ENCODE measurements at regions not wholly inside any gene's neighbourhood (a gene's known extent, or its start where the extent isn't known, plus 50 kb on each side); places are given as distances from the start of the nearest gene placed in this dataset.

DNA sequence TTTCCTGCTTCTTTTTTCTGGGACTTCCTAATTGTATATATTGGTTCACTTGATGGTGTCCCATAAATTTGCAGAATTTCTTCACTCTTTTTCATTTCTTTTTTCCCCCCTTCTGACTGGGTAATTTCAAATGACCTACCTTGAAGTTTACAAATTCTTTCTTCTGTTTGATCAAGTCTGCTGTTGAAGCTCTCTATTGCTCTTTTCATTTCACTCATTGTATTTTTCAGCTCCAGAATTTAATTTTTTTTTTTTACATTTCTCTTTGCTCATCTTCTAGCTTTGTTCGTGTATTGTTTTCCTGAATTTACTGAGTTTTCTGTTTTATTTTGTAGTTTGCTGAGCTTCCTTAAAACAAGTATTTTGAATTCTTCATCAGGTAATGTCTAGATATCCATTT, 61.7 kb upstream of the SRD5A3 start:
- Mint-ChIP-seq H3K36me3 (ENCODE audit: low read depth) (peaks cover 5% of the 10 kb centered on the region), H3K27me3 (ENCODE audit: low read depth) (peaks cover 7% of the 10 kb centered on the region), H3K4me3 (no peak overlapping the region), H3K4me1 (no peaks in the 10 kb centered on the region), H3K9me3 (peaks cover 28% of the 10 kb centered on the region), H3K27ac (ENCODE audit: unreplicated experiment) (no peak overlapping the region)
- no peak for DNase-seq (ENCODE audit: low read depth, low spot score)
- TF ChIP-seq, protein P1, sequence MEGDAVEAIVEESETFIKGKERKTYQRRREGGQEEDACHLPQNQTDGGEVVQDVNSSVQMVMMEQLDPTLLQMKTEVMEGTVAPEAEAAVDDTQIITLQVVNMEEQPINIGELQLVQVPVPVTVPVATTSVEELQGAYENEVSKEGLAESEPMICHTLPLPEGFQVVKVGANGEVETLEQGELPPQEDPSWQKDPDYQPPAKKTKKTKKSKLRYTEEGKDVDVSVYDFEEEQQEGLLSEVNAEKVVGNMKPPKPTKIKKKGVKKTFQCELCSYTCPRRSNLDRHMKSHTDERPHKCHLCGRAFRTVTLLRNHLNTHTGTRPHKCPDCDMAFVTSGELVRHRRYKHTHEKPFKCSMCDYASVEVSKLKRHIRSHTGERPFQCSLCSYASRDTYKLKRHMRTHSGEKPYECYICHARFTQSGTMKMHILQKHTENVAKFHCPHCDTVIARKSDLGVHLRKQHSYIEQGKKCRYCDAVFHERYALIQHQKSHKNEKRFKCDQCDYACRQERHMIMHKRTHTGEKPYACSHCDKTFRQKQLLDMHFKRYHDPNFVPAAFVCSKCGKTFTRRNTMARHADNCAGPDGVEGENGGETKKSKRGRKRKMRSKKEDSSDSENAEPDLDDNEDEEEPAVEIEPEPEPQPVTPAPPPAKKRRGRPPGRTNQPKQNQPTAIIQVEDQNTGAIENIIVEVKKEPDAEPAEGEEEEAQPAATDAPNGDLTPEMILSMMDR (conservative IDR thresholded peaks at IDR 0.05), result no peak

DNA sequence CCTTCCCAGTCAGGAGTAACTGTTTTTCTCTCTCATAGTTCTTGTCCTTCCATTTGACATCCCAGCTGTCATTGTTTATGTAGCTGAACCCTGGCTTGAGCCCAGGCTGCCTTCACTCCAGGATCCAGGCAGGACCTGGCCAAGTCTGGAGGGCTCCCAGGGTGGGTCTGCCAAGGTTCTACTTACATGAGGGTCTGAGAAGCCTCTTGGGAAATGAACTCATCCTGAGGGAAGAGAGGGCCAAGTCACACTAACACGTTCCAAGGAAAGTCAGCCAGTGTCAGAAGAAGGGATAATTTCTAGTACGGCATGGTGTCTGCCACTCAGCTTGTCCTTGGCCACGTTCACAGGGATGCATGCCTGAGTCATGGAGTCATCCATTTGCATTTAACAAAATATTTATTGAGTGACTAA, 54.8 kb upstream of the SRD5A3 start:
- H3K4me3 Mint-ChIP-seq, result no peak overlapping the region
- H3K27ac Mint-ChIP-seq (ENCODE audit: unreplicated experiment), result no peak overlapping the region
- DNase-seq (ENCODE audit: low read depth, low spot score), result no peak
- no peaks in the 10 kb centered on the region for H3K27me3 Mint-ChIP-seq (ENCODE audit: low read depth)
- no peaks in the 10 kb centered on the region for H3K36me3 Mint-ChIP-seq (ENCODE audit: low read depth)
- no peaks in the 10 kb centered on the region for H3K9me3 Mint-ChIP-seq
- H3K4me1 Mint-ChIP-seq, result no peaks in the 10 kb centered on the region
- TF ChIP-seq, protein P1 (conservative IDR thresholded peaks at IDR 0.05), result no peak

DNA sequence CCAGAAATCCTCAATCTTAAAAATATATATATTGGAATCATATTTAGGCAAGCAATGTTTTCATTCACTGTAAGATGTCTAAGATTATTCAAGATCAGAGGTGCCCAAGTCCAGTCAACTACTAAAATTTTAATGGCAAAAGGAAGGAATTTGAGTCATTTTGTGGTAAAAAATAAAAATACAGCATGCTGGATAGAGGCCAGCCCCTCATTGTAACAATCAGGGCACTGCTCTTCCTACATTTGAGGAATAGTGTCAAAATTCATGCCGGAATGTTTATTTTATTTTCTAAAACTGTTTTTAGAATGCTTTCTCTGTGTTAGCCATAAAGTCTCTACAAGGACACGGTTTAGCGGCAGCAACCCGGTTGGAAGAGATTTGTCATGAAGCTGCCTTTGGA, 49.9 kb upstream of the SRD5A3 start:
- Mint-ChIP-seq H3K9me3 (peaks cover 11% of the 10 kb centered on the region), H3K27ac (ENCODE audit: unreplicated experiment) (no peak overlapping the region), H3K36me3 (ENCODE audit: low read depth) (peaks cover 2% of the 10 kb centered on the region), H3K4me3 (no peak overlapping the region), H3K4me1 (no peaks in the 10 kb centered on the region), H3K27me3 (ENCODE audit: low read depth) (peaks cover 3% of the 10 kb centered on the region)
- TF ChIP-seq, protein P1 (conservative IDR thresholded peaks at IDR 0.05), result no peak
- no peak for DNase-seq (ENCODE audit: low read depth, low spot score)

All from neural crest cell (in vitro differentiated cells).